LHCN-M2 (cell line): ENCODE measurements at regions not wholly inside any gene's neighbourhood (a gene's known extent, or its start where the extent isn't known, plus 50 kb on each side); places are given as distances from the start of the nearest gene placed in this dataset.

Experiments used
- DNase-seq: peaks from one replicate; pipeline ENCODE4 v3.0.0-alpha.2; 2012; ENCODE audit warnings: low read depth

DNA sequence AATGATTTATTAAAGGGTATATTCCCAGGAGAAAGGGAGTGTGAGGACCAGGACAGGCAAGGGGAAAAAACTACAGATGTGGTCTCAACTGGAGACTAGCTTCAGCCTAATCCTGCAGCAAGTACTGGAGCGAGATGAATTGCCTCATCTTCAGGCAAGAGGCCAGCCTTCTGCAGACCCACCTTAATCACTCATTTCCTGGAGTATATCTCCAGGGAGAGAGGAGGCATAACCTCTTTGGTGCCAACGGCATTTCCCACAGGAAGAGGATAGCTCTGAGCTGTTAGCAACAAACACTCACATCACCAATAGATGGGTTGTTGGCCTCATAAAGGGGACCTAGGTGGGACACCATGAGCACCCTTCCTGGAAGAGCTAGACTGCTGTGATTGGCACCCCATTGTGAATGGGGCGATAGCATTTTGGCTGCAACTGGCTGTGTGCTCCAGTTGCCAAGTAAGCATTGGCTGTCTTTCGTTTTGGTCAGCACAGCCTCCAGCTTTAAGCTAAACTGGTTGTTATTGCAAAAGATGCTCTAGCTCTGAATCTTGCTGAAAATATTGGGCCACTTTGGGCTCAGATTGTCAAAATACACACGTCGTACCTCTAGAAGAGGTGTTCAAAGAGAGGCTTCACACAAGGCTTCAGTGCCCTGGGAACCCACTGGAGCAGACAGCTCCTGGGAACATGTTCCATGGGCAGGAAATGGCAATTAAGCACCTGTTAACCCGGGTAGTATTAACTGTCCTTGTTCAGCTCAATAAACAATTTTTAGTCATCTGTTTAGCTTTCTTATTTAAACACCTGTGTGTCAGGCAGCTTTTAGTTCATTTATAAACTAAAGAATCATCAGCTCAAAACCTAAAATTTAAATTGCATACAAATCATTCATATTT, 314.8 kb upstream of the C1orf87 start:
- peak; percentile 31 for DNase-seq

GRCh38 chr1:60387175-60387574, 313.6 kb upstream of the C1orf87 start:
- DNase-seq, result no peak

- DNase-seq, result peak; percentile 43
Observed at GRCh38 chr1:60386249-60386648, 312.7 kb upstream of the C1orf87 start.

- DNase-seq, result no peak
Observed at GRCh38 chr1:60376196-60376595, 302.6 kb upstream of the C1orf87 start.

DNA sequence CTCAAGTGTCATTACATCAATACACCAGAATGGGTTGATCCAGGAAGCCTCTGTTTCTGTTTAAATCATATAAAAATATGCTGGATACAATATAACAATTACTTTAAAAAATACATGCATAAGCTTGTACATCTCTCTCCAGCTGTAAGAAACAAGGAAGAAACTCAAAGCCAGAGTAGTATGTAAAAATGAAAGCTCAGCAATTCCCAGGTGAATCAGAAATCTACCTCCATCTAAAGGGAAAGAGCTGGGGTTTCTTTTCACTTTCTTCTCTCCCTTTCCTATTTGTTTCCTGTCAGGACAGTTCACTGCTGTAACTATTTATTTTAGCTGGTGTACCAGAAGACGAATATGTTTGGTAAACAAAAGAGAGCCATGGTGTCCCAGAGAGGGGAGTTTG, 301.0 kb upstream of the C1orf87 start:
- DNase-seq, result no peak

- DNase-seq, result no peak
Observed at GRCh38 chr1:60367532-60367931, 294.0 kb upstream of the C1orf87 start.

GRCh38 chr1:60359431-60359830, 285.9 kb upstream of the C1orf87 start:
- DNase-seq, result no peak

DNA sequence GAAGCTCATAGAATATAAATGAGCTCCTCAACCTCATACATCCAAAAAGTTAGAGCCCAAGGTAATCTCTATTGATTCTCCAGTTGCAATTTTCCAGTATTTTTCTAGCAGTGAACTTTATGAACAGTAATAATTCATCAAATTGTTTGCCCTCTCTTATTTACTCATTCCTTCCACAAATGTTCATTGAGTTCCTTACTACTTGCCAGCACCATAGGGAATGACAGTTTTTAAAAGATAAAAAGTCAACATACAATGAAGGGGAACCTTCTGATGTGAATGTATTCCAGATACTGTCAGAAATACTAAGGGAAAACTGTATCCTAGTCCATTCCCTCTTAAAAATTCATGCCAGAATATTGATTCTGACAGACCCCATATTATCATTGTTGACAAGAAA, 277.0 kb upstream of the C1orf87 start:
- DNase-seq, result no peak

- DNase-seq, result no peak
Observed at GRCh38 chr1:60348884-60349283, 275.3 kb upstream of the C1orf87 start.

GRCh38 chr1:60345621-60346020, 272.1 kb upstream of the C1orf87 start:
- DNase-seq, result peak; percentile 15

- no peak for DNase-seq
Observed at GRCh38 chr1:60345049-60345448, 271.5 kb upstream of the C1orf87 start.

- DNase-seq, result no peak
Observed at GRCh38 chr1:60343736-60344135, 270.2 kb upstream of the C1orf87 start.

GRCh38 chr1:60342569-60342968, 269.0 kb upstream of the C1orf87 start:
- DNase-seq, result no peak

DNA sequence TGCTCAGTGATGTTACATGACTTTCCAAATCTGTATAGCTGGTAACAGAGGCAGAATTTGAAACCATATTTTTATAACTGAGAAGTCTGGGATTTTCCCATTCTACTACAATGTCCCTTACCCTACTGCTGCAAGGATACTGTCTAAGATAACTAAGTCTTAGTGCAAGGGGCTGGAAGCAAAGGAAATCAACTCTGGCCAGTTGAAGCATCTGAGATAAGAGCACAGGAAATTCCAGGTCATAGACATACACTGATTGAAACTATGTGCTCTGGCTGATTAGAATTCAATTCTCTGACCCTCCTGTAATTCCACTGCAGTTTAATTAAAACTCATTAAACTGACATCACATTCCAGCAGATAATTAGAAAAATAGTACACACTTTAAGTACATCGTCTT, 267.7 kb upstream of the C1orf87 start:
- no peak for DNase-seq

DNA sequence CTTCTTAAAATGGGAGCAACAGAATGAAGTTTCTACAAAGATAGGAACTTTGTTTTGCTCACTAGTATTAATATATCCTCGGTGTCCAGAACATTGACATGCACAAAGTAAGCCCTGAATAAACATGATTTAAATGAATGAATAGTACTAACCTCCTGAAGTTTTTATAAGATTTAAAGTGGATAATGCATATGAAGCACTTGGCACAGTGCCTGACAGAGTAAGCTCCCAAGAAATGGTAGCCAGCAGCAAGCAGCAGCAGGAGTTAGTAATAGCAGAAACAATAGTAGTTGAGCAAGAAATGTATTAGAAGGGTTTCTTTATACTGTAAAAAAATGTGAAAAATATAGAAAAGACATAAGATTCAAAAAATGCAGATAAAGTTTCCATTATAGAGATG, 258.1 kb upstream of the C1orf87 start:
- no peak for DNase-seq

- no peak for DNase-seq
Observed at GRCh38 chr1:60329651-60330050, 256.1 kb upstream of the C1orf87 start.

GRCh38 chr1:60311838-60312237, 238.3 kb upstream of the C1orf87 start:
- no peak for DNase-seq

- DNase-seq, result no peak
Observed at GRCh38 chr1:60299581-60299980, 226.0 kb upstream of the C1orf87 start.

DNA sequence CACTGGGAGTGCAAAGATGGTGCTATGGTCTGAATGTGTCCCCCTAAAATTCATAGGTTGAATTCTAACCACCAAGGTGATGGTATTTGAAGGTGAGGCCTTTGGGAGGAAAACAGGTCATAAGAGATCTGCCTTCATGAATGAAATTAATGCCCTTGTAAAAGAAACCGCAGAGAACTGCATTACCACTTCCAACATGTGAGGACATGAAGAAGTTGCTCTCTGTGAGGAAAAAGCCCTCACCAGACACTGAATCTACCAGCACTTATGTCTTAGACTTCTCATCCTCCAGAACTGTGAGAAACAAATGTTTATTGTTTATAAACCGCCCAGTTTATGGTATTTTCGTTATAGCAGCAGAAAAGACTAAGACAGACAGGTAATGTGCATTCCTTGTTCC, 224.7 kb upstream of the C1orf87 start:
- DNase-seq, result no peak

DNA sequence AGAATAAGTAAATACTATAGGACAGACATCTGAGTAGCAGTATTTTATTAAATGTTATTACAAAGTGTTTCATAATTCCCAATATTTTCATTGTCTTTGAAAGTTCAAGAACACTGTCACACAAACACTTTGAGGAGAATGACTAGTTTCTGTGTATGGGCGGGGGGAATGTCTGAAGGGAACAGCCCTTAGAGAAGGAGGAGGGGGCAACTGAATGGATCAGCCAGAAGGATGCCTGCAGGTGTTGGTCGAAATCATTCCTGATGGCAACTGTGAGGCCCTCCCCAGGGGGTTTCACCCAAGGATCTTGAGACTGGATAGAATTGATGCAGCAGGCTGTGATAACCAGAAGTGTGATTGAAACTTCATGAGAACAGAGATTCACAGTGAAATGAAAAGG, 223.2 kb upstream of the C1orf87 start:
- DNase-seq, result no peak

GRCh38 chr1:60292140-60292539, 218.6 kb upstream of the C1orf87 start:
- no peak for DNase-seq

DNA sequence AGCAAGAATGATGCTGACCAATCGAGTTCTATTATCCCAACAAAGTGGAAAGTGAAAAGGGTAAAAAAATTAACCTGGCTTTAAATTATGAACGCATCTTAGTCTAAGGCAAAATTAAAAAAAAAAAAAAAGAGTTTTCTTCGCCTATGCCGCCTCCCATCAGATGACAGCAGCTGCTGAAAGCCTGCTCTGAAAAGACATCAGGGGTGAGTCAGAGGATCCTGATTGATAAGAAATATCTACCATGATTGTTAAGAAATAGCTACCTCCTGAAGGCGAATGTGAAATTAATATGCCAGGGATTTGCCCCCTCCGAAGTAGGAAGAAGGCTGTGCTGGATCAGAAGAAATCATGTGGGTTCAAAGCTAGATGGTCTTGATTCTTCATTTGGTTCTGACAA, 216.8 kb upstream of the C1orf87 start:
- DNase-seq, result no peak

- no peak for DNase-seq
Observed at GRCh38 chr1:60287536-60287935, 214.0 kb upstream of the C1orf87 start.

DNA sequence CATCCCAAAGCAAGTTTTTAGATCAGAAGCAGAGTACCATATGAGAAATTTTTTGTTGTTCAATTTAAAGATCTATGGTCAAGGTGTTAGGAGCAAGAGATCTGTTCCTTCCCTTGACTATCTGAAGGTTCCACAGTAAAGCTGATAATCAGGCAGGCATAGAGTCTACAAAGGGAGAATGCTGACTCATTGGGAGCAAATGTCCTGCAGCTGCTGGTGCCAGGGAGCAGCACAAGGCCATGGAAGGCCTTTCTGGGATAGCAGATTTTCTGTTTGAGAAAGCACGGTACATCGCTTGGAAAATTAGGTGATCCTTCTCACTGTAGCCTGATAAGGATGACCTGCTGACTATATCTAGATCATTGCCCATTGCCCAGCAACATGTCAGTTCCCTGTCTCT, 210.1 kb upstream of the C1orf87 start:
- peak; percentile 73 for DNase-seq
